IMR-90 (cell line): ENCODE measurements at regions not wholly inside any gene's neighbourhood (a gene's known extent, or its start where the extent isn't known, plus 50 kb on each side); places are given as distances from the start of the nearest gene placed in this dataset.

Experiments
- ATAC-seq: fragments of 200-7000 bp; cut with Tn5 transposase; 2 replicates; pipeline ENCODE4 v1.9.1; 2020; ENCODE audit warnings: low read depth, mild to moderate bottlenecking, moderate library complexity
- BruUV-seq: library from RNA; stranded (reverse); fragments of 400-500 nt; replicated peaks from 2 replicates; lab custom pipeline; 2021; lab: Mats Ljungman, UMichigan
- CTCF ChIA-PET: fragments of 300-600 bp; formaldehyde crosslinking; extraction: SDS; loops from one replicate; lab custom pipeline; 2021; ENCODE audit warnings: antibody characterized with exemption; lab: Yijun Ruan, JAX
- POLR2A ChIA-PET: fragments of 300-600 bp; sonication (Branson Sonifier 250); formaldehyde crosslinking; loops from one replicate; lab custom pipeline; 2022; ENCODE audit warnings: antibody characterized with exemption; ENCODE audit not compliant: unreplicated experiment; lab: Charles Lee
- DNase-seq: peaks from one replicate; pipeline ENCODE4 v3.0.0; 2013
- H2AFZ ChIP-seq: replicated peaks from 2 replicates; pipeline ENCODE3; 2013; ENCODE audit warnings: low read length, mild to moderate bottlenecking; ENCODE audit not compliant: poor library complexity
- H2AK5ac ChIP-seq: 2 replicates; pipeline ENCODE4 v1.6.1; 2013; ENCODE audit warnings: low read depth, low read length, inconsistent platforms
- H2AK9ac ChIP-seq: replicated peaks from 2 replicates; pipeline ENCODE3; 2013; ENCODE audit warnings: mild to moderate bottlenecking, low read depth, low read length, moderate library complexity; ENCODE audit not compliant: poor library complexity
- H2BK120ac ChIP-seq: 2 replicates; pipeline ENCODE4 v1.6.1; 2013; ENCODE audit warnings: low read depth, low read length, inconsistent platforms
- H2BK15ac ChIP-seq: 3 replicates; pipeline ENCODE4 v1.6.1; 2013; ENCODE audit warnings: low read depth, low read length, inconsistent platforms
- H2BK20ac ChIP-seq: 2 replicates; pipeline ENCODE4 v1.6.1; 2013; ENCODE audit warnings: low read depth, mild to moderate bottlenecking, inconsistent platforms, low read length, moderate library complexity
- H2BK5ac ChIP-seq: 2 replicates; pipeline ENCODE4 v1.6.1; 2013; ENCODE audit warnings: mild to moderate bottlenecking, low read depth, low read length, inconsistent platforms; ENCODE audit not compliant: poor library complexity, severe bottlenecking
- H3K14ac ChIP-seq: replicated peaks from 2 replicates; pipeline ENCODE4 v1.6.1; 2013; ENCODE audit warnings: low read depth, low read length, inconsistent platforms
- H3K18ac ChIP-seq: 2 replicates; pipeline ENCODE4 v1.6.1; 2013; ENCODE audit warnings: low read depth, low read length, control low read depth
- H3K23ac ChIP-seq: 2 replicates; pipeline ENCODE4 v1.6.1; 2013; ENCODE audit warnings: low read depth, low read length, inconsistent platforms
- H3K27ac ChIP-seq: 2 replicates; pipeline ENCODE4 v1.5.1; 2013; ENCODE audit warnings: mild to moderate bottlenecking, control low read depth, low read length; ENCODE audit not compliant: insufficient read depth
- H3K27me3 ChIP-seq: 2 replicates; pipeline ENCODE4 v1.6.1; 2013; ENCODE audit warnings: low read length; ENCODE audit not compliant: control insufficient read depth, insufficient read depth
- H3K36me3 ChIP-seq: 2 replicates; pipeline ENCODE4 v1.6.1; 2013; ENCODE audit warnings: low read length, mixed read lengths; ENCODE audit not compliant: control insufficient read depth, insufficient read depth
- H3K4ac ChIP-seq: 2 replicates; pipeline ENCODE4 v1.6.1; 2013; ENCODE audit warnings: low read depth, low read length, inconsistent platforms
- H3K4me1 ChIP-seq: 2 replicates; pipeline ENCODE4 v1.6.1; 2013; ENCODE audit warnings: low read length, mixed read lengths; ENCODE audit not compliant: control insufficient read depth, insufficient read depth
- H3K4me2 ChIP-seq: 2 replicates; pipeline ENCODE4 v1.6.1; 2013; ENCODE audit warnings: low read depth, mild to moderate bottlenecking, control low read depth, low read length, moderate library complexity
- H3K4me3 ChIP-seq: 2 replicates; pipeline ENCODE4 v1.5.1; 2013; ENCODE audit warnings: low read depth, mild to moderate bottlenecking, control low read depth, low read length, moderate library complexity; ENCODE audit not compliant: insufficient read depth
- H3K56ac ChIP-seq: 2 replicates; pipeline ENCODE4 v1.6.1; 2013; ENCODE audit warnings: low read length, inconsistent platforms; ENCODE audit not compliant: insufficient read depth; ENCODE audit errors: extremely low read depth
- H3K79me1 ChIP-seq, 2 experiments: 2 replicates each; pipeline ENCODE4 v1.6.1; 2013; ENCODE audit warnings: low read length in 2 of 2, inconsistent platforms in 1 of 2, low read depth in 1 of 2
- H3K9ac ChIP-seq: 2 replicates; pipeline ENCODE4 v1.6.1; 2013; ENCODE audit warnings: low read depth, low read length, control low read depth
- H3K9me1 ChIP-seq: 2 replicates; pipeline ENCODE4 v1.6.1; 2013; ENCODE audit warnings: low read length, inconsistent platforms; ENCODE audit not compliant: insufficient read depth
- H3K9me3 ChIP-seq: 2 replicates; pipeline ENCODE4 v1.6.1; 2013; ENCODE audit warnings: low read length; ENCODE audit not compliant: control insufficient read depth, insufficient read depth
- H4K20me1 ChIP-seq: 2 replicates; pipeline ENCODE4 v1.6.1; 2013; ENCODE audit warnings: low read length, inconsistent platforms; ENCODE audit not compliant: insufficient read depth
- H4K5ac ChIP-seq: 2 replicates; pipeline ENCODE4 v1.6.1; 2013; ENCODE audit warnings: mild to moderate bottlenecking, low read depth, low read length, control low read depth
- H4K8ac ChIP-seq, 2 experiments: 2 replicates each; pipeline ENCODE4 v1.6.1; 2013; ENCODE audit warnings: low read depth in 2 of 2, low read length in 2 of 2, control low read depth in 1 of 2, inconsistent platforms in 1 of 2
- H4K91ac ChIP-seq: 2 replicates; pipeline ENCODE4 v1.6.1; 2013; ENCODE audit warnings: low read depth, low read length, inconsistent platforms; ENCODE audit not compliant: insufficient read depth
- CEBPB ChIP-seq: IDR thresholded peaks from 2 replicates; pipeline ENCODE4 v1.6.1; 2012; ENCODE audit warnings: low read depth, low read length, improper control_type of control experiment
- CHD1 ChIP-seq: IDR thresholded peaks from 2 replicates; pipeline ENCODE4 v1.6.1; 2012; ENCODE audit warnings: low read depth, low read length, improper control_type of control experiment
- CTCF ChIP-seq: conservative IDR thresholded peaks from 2 replicates; pipeline ENCODE4 v1.5.1; 2012; ENCODE audit warnings: mild to moderate bottlenecking, low read depth, low read length, improper control_type of control experiment
- ELK1 ChIP-seq: fragments of 150-350 bp; IDR thresholded peaks from 2 replicates; pipeline ENCODE4 v1.6.1; 2016; ENCODE audit warnings: low read depth, mild to moderate bottlenecking, low read length, moderate library complexity, borderline replicate concordance
- FOS ChIP-seq: fragments of 150-350 bp; IDR thresholded peaks from 2 replicates; pipeline ENCODE4 v1.6.1; 2016; ENCODE audit warnings: low read depth, low read length
- MAFK ChIP-seq: IDR thresholded peaks from 2 replicates; pipeline ENCODE4 v1.6.1; 2012; ENCODE audit warnings: low read depth, low read length, improper control_type of control experiment
- MAZ ChIP-seq: IDR thresholded peaks from 2 replicates; pipeline ENCODE4 v1.6.1; 2012; ENCODE audit warnings: low read depth, mild to moderate bottlenecking, low read length, improper control_type of control experiment, moderate library complexity, borderline replicate concordance
- MXI1 ChIP-seq: IDR thresholded peaks from 2 replicates; pipeline ENCODE4 v1.6.1; 2012; ENCODE audit warnings: low read depth, mild to moderate bottlenecking, low read length, moderate library complexity, borderline replicate concordance
- NFE2L2 ChIP-seq: fragments of 150-350 bp; IDR thresholded peaks from 2 replicates; pipeline ENCODE4 v1.6.1; 2016; ENCODE audit warnings: low read depth, mild to moderate bottlenecking, low read length
- POLR2A ChIP-seq: IDR thresholded peaks from 2 replicates; pipeline ENCODE4 v1.6.1; 2012; ENCODE audit warnings: mild to moderate bottlenecking, low read depth, low read length
- RAD21 ChIP-seq: IDR thresholded peaks from 2 replicates; pipeline ENCODE4 v1.6.1; 2012; ENCODE audit warnings: low read length, improper control_type of control experiment
- RCOR1 ChIP-seq: IDR thresholded peaks from 2 replicates; pipeline ENCODE4 v1.6.1; 2012; ENCODE audit warnings: mild to moderate bottlenecking, low read length, improper control_type of control experiment; ENCODE audit not compliant: insufficient replicate concordance
- RFX5 ChIP-seq: IDR thresholded peaks from 2 replicates; pipeline ENCODE4 v1.8.0; 2012; ENCODE audit warnings: low read depth, mild to moderate bottlenecking, low read length, moderate library complexity
- SMC3 ChIP-seq: fragments of 150-350 bp; IDR thresholded peaks from 2 replicates; pipeline ENCODE4 v1.6.1; 2016; ENCODE audit warnings: low read depth, mild to moderate bottlenecking, antibody characterized with exemption, low read length, moderate library complexity
- dilution Hi-C: fragments of 300-500 bp; cut with HindIII; formaldehyde crosslinking; loops from one replicate; pipeline ENCODE4 v1.14.3; 2018; ENCODE audit warnings: low sequenced_read_pairs; ENCODE audit not compliant: unreplicated experiment
- in situ Hi-C: fragments of 300-500 bp; cut with MboI; formaldehyde crosslinking; loops from 3 replicates; pipeline ENCODE4 v1.14.3; 2019; ENCODE audit warnings: low sequenced_read_pairs, inconsistent platforms, mixed read lengths
- intact Hi-C: fragments of 100-400 bp; cut with micrococcal nuclease; formaldehyde crosslinking; loops from 2 replicates; pipeline ENCODE4 v1.10.0; 2022

GRCh38 chr1:195962051-195962450, 646.2 kb downstream of the KCNT2 start:
- Histone ChIP-seq H4K91ac (no peak overlapping the region), H4K20me1 (no peaks in the 10 kb centered on the region), H3K9ac (no peak overlapping the region), H3K9me3 (no peaks in the 10 kb centered on the region; the same call in 1 of the 2 replicates), H2BK15ac (no peak overlapping the region), H2BK120ac (no peak overlapping the region), H4K8ac (no peak overlapping the region), H4K5ac (no peak overlapping the region), H3K36me3 (no peaks in the 10 kb centered on the region), H2AFZ (no peak overlapping the region), H3K27me3 (no peaks in the 10 kb centered on the region), H3K9me1 (no peaks in the 10 kb centered on the region), H3K4ac (no peak overlapping the region), H3K4me3 (no peak overlapping the region), H3K79me1 (no peaks in the 10 kb centered on the region), H3K4me2 (no peak overlapping the region), H3K18ac (no peak overlapping the region), H3K56ac (no peak overlapping the region), H2BK5ac (no peak overlapping the region), H3K23ac (no peak overlapping the region), H2AK9ac (no peak overlapping the region), H3K14ac (no peak overlapping the region), H3K4me1 (no peaks in the 10 kb centered on the region), H2AK5ac (no peak overlapping the region), H2BK20ac (no peak overlapping the region), H3K27ac (no peak overlapping the region)
- dilution Hi-C loops (no loop called here), in situ Hi-C loops (no loop called here), intact Hi-C loops (no loop called here)
- no peak for TF ChIP-seq RFX5
- TF ChIP-seq POLR2A = no peak
- TF ChIP-seq ELK1 = no peak
- no peak for TF ChIP-seq RAD21
- TF ChIP-seq MAFK = no peak
- no peak for TF ChIP-seq CHD1
- TF ChIP-seq NFE2L2 = no peak
- no peak for TF ChIP-seq SMC3
- TF ChIP-seq RCOR1 = no peak
- no peak for TF ChIP-seq MAZ
- no peak for TF ChIP-seq FOS
- no peak for TF ChIP-seq MXI1
- TF ChIP-seq CEBPB = no peak
- TF ChIP-seq CTCF = no peak
- POLR2A ChIA-PET = no interaction called here
- no TSS peak for BruUV-seq
- DNase-seq (no peak), ATAC-seq (no peak)
- CTCF ChIA-PET = no interaction called here
